HG03432 (cell line): ENCODE measurements at regions not wholly inside any gene's neighbourhood (a gene's known extent, or its start where the extent isn't known, plus 50 kb on each side); places are given as distances from the start of the nearest gene placed in this dataset.
"Not testable (repeated sequence)": the region's sequence is repeated elsewhere in the genome, so short reads cannot be mapped to it uniquely, and the experiment has no call there.

Experiments used
- ATAC-seq: cut with Tn5 transposase; IDR thresholded peaks from one replicate; pipeline ENCODE4 v1.9.1; 2021; ENCODE audit warnings: mild to moderate bottlenecking, moderate library complexity; ENCODE audit not compliant: unreplicated experiment

- no peak for ATAC-seq
Observed at GRCh38 chr4:171378323-171378722, 434.9 kb upstream of the GALNTL6 start.

- ATAC-seq = no peak
Observed at GRCh38 chr4:171376724-171377123, 436.5 kb upstream of the GALNTL6 start.

- ATAC-seq = no peak
Observed at GRCh38 chr4:171353535-171353934, 459.7 kb upstream of the GALNTL6 start.

- ATAC-seq = no peak
Observed at GRCh38 chr4:171348090-171348489, 465.1 kb upstream of the GALNTL6 start.

GRCh38 chr4:171342646-171343045 lies 470.6 kb upstream of the GALNTL6 start:
- no peak for ATAC-seq

GRCh38 chr4:171340258-171340657 lies 472.9 kb upstream of the GALNTL6 start:
- ATAC-seq = no peak

- ATAC-seq = peak; percentile 90
Observed at GRCh38 chr4:171334549-171334948, 478.7 kb upstream of the GALNTL6 start.

GRCh38 chr4:171308661-171309060 lies 504.5 kb upstream of the GALNTL6 start:
- no peak for ATAC-seq

- ATAC-seq = not testable (repeated sequence)
Observed at GRCh38 chr4:171298048-171298718, 515.0 kb upstream of the GALNTL6 start.

- peak; percentile 82 for ATAC-seq
Observed at GRCh38 chr4:171288816-171289432, 524.3 kb upstream of the GALNTL6 start.

- ATAC-seq = no peak
Observed at GRCh38 chr4:171281359-171281758, 531.8 kb upstream of the GALNTL6 start.

GRCh38 chr4:171279131-171279530 lies 534.1 kb upstream of the GALNTL6 start:
- no peak for ATAC-seq

- no peak for ATAC-seq
Observed at GRCh38 chr4:171266671-171267070, 546.5 kb upstream of the GALNTL6 start.

- ATAC-seq = peak; percentile 60
Observed at GRCh38 chr4:171265190-171265818, 547.9 kb upstream of the GALNTL6 start.

- no peak for ATAC-seq
Observed at GRCh38 chr4:171256223-171256622, 557.0 kb upstream of the GALNTL6 start.

- no peak for ATAC-seq
Observed at GRCh38 chr4:171246948-171247347, 566.3 kb upstream of the GALNTL6 start.

- ATAC-seq = no peak
Observed at GRCh38 chr4:171242831-171243230, 570.4 kb upstream of the GALNTL6 start.

GRCh38 chr4:171239196-171239595 lies 574.0 kb upstream of the GALNTL6 start:
- ATAC-seq = no peak

- ATAC-seq = no peak
Observed at GRCh38 chr4:171235521-171235920, 577.7 kb upstream of the GALNTL6 start.

GRCh38 chr4:171229354-171229753 lies 583.9 kb upstream of the GALNTL6 start:
- ATAC-seq = not testable (repeated sequence)

- ATAC-seq = no peak
Observed at GRCh38 chr4:171221181-171221580, 592.0 kb upstream of the GALNTL6 start.

GRCh38 chr4:171203425-171203824 lies 609.8 kb upstream of the GALNTL6 start:
- ATAC-seq = no peak
